Bronchial epithelial cell (primary cell): ENCODE measurements at regions not wholly inside any gene's neighbourhood (a gene's known extent, or its start where the extent isn't known, plus 50 kb on each side); places are given as distances from the start of the nearest gene placed in this dataset.

Experiments
- DNase-seq: peaks from one replicate; pipeline ENCODE4 v3.0.0-alpha.2; 2010; ENCODE audit warnings: low read depth
- FAIRE-seq: peaks from 2 replicates; lab custom pipeline; 2011; peaks lifted over from hg19 to GRCh38; lab: Jason Lieb, UNC
- H3K27me3 ChIP-seq: 2 replicates; pipeline ENCODE4 v1.5.1; 2011; ENCODE audit warnings: low read length; ENCODE audit not compliant: control insufficient read depth, insufficient read depth
- H3K36me3 ChIP-seq: 2 replicates; pipeline ENCODE4 v1.5.1; 2011; ENCODE audit warnings: low read length; ENCODE audit not compliant: control insufficient read depth, insufficient read depth
- H3K4me3 ChIP-seq: 2 replicates; pipeline ENCODE4 v1.5.1; 2011; ENCODE audit warnings: mild to moderate bottlenecking, low read depth, low read length, control low read depth
- TF ChIP-seq, protein P1 (sequence below): IDR thresholded peaks from 2 replicates; pipeline ENCODE4 v1.5.1; 2011; ENCODE audit warnings: mild to moderate bottlenecking, moderate library complexity, low read length, control low read depth, inconsistent platforms; ENCODE audit not compliant: insufficient read depth, severe bottlenecking

DNA sequence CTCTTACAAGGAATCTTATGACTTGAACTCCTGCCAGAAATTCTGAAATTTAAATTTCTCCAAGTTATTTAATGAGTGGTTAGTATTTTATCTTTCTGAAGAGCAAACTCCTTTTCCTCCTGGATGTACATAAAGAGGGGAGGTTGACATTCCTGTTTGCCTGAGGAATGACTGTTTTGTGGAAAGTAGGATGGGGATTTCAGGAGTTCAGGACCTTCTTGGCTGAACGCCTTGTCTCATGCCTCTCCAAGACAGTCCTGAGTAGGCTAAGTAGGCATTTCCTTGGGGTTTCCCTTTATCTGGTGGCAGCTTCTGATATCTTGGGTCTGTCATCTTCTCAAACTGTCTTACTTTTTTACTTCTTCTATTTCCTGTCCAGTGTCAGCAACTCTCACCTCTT lies 356.6 kb downstream of the TDRD3 start:
- Histone ChIP-seq H3K27me3 (no peaks in the 10 kb centered on the region), H3K4me3 (no peak overlapping the region), H3K36me3 (no peaks in the 10 kb centered on the region)
- FAIRE-seq (no peak), DNase-seq (no peak)
- TF ChIP-seq, protein P1, sequence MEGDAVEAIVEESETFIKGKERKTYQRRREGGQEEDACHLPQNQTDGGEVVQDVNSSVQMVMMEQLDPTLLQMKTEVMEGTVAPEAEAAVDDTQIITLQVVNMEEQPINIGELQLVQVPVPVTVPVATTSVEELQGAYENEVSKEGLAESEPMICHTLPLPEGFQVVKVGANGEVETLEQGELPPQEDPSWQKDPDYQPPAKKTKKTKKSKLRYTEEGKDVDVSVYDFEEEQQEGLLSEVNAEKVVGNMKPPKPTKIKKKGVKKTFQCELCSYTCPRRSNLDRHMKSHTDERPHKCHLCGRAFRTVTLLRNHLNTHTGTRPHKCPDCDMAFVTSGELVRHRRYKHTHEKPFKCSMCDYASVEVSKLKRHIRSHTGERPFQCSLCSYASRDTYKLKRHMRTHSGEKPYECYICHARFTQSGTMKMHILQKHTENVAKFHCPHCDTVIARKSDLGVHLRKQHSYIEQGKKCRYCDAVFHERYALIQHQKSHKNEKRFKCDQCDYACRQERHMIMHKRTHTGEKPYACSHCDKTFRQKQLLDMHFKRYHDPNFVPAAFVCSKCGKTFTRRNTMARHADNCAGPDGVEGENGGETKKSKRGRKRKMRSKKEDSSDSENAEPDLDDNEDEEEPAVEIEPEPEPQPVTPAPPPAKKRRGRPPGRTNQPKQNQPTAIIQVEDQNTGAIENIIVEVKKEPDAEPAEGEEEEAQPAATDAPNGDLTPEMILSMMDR: no peak

- no peak overlapping the region for H3K4me3 ChIP-seq
- TF ChIP-seq, protein P1: no peak
- DNase-seq (no peak), FAIRE-seq (peak; percentile 36)
- no peaks in the 10 kb centered on the region for H3K36me3 ChIP-seq
- H3K27me3 ChIP-seq: no peaks in the 10 kb centered on the region
Measured at GRCh38 chr13:60745343-60745742, 348.3 kb downstream of the TDRD3 start.

GRCh38 chr13:60733933-60734332 lies 336.9 kb downstream of the TDRD3 start:
- Histone ChIP-seq H3K4me3 (no peak overlapping the region), H3K27me3 (no peaks in the 10 kb centered on the region), H3K36me3 (no peaks in the 10 kb centered on the region)
- TF ChIP-seq, protein P1: no peak
- DNase-seq: no peak
- no peak for FAIRE-seq

DNA sequence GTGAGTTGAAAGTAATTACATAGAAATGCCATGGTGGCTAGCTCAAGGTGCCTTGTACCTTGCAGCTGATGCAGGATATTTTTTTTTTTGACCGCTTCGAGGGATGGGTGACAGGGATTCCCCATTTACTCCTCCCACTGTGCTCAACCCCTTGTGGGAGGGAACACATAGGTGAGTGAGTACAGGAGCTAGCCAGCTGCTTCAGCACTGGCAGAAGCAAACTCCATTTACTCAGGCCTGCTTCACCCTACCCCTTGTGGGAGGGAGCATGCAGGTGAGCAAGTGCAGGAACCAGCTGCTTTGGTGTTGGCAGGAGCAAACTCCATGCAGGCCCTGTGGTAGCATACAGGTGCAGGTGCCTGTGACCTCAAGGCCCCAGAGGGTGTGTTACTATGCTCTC lies 330.1 kb downstream of the TDRD3 start:
- no peak for FAIRE-seq
- TF ChIP-seq, protein P1: no peak

GRCh38 chr13:60721063-60721462 lies 324.0 kb downstream of the TDRD3 start:
- Histone ChIP-seq H3K27me3 (no peaks in the 10 kb centered on the region), H3K4me3 (no peak overlapping the region), H3K36me3 (no peaks in the 10 kb centered on the region)
- TF ChIP-seq, protein P1: no peak
- DNase-seq (no peak), FAIRE-seq (no peak)

More for the DNA sequence above, 330.1 kb downstream of the TDRD3 start:
- Histone ChIP-seq H3K27me3 (no peaks in the 10 kb centered on the region), H3K4me3 (no peak overlapping the region), H3K36me3 (no peaks in the 10 kb centered on the region)
- no peak for DNase-seq

DNA sequence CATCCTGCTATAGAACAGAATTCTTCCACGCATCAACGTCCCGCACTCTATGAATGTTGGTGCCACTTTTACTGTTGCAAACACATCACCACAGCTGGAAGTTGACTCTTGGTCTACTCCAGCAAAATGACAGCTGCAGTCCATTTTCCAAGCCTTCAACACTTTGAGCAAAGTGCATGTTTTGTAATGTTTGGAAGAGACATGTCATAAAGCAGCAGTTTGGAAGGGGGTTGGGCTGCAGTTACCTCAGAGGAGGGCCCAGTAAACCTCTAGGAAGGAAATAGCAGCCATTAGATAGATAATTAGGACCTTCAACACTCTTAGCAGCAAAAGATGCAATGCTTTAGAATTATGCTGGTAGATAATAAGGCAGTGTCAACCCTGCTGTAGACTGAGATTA lies 323.6 kb downstream of the TDRD3 start:
- TF ChIP-seq, protein P1: no peak
- H3K4me3 ChIP-seq: no peak overlapping the region
- DNase-seq: no peak
- no peaks in the 10 kb centered on the region for H3K27me3 ChIP-seq
- FAIRE-seq: no peak
- no peaks in the 10 kb centered on the region for H3K36me3 ChIP-seq
